Left lung (tissue), 4 donors: ENCODE measurements at regions not wholly inside any gene's neighbourhood (a gene's known extent, or its start where the extent isn't known, plus 50 kb on each side); places are given as distances from the start of the nearest gene placed in this dataset.

ENCODE experiments used
- ATAC-seq: fragments of 200-7000 bp; cut with Tn5 transposase; one replicate; pipeline ENCODE4 v1.9.1; 2020; ENCODE audit warnings: moderate library complexity
- DNase-seq, 4 donors: peaks; one replicate each; pipeline ENCODE4 v3.0.0-alpha.2; 2013 to 2020
- H3K27ac ChIP-seq, 2 donors: fragments of 200-600 bp; sonication (generic) in 1 of 2; one replicate each; pipeline versions ENCODE4 v1.5.0 to v1.8.0; 2020 to 2021
- H3K27me3 ChIP-seq, 2 donors: fragments of 200-600 bp; sonication (generic) in 1 of 2; one replicate each; pipeline versions ENCODE4 v1.5.0 to v1.8.0; 2020 to 2021
- H3K36me3 ChIP-seq, 2 donors: fragments of 200-600 bp; sonication (generic) in 1 of 2; one replicate each; pipeline versions ENCODE4 v1.5.0 to v1.8.0; 2020 to 2021
- H3K4me1 ChIP-seq, 2 donors: fragments of 200-600 bp; one replicate each; pipeline ENCODE4 v1.8.0; 2021
- H3K4me3 ChIP-seq, 2 donors: fragments of 200-600 bp; sonication (generic) in 1 of 2; one replicate each; pipeline versions ENCODE4 v1.5.0 to v1.8.0; 2020 to 2021; ENCODE audit warnings: mild to moderate bottlenecking in 1 of 2
- H3K9me3 ChIP-seq, 2 donors: fragments of 200-600 bp; sonication (generic) in 1 of 2; one replicate each; pipeline versions ENCODE4 v1.5.0 to v1.8.0; 2020 to 2021
- CTCF ChIP-seq, 2 donors: fragments of 200-600 bp; sonication (generic) in 1 of 2; IDR thresholded peaks; one replicate each; pipeline versions ENCODE4 v1.5.0 to v1.8.0; 2021; ENCODE audit warnings: antibody characterized with exemption in 2 of 2
- intact Hi-C, 2 donors: fragments of 100-400 bp; cut with DNase I; formaldehyde crosslinking; loops; one replicate each; pipeline versions ENCODE4 v1.11.2 to v1.14.2; 2022
- donor health status: DM: no; HTN: yes; CAD: no.
- donor health status: DM: no; HTN: no; CAD: no.

- DNase-seq (peak in 1 of 4 donors; percentile 31), ATAC-seq (no peak)
- H3K27me3 ChIP-seq = peaks cover 0 to 15% of the 10 kb centered on the region in 2 donors
- no peaks in the 10 kb centered on the region for H3K9me3 ChIP-seq
- no peaks in the 10 kb centered on the region for H3K36me3 ChIP-seq
- H3K4me1 ChIP-seq = no peaks in the 10 kb centered on the region
- no peak overlapping the region for H3K27ac ChIP-seq
- H3K4me3 ChIP-seq = no peak overlapping the region
- intact Hi-C loops = no loop called here
- no peak for TF ChIP-seq CTCF (IDR thresholded peaks at IDR 0.05)
Measured at GRCh38 chr11:70522309-70522592, 123.9 kb downstream of the CTTN start.

- TF ChIP-seq CTCF (IDR thresholded peaks at IDR 0.05) = no peak
- no peak overlapping the region for H3K27ac ChIP-seq
- no peaks in the 10 kb centered on the region for H3K4me1 ChIP-seq
- ATAC-seq = peak; percentile 73
- H3K9me3 ChIP-seq = no peaks in the 10 kb centered on the region
- no peaks in the 10 kb centered on the region for H3K36me3 ChIP-seq
- intact Hi-C loops = no loop called here
- peaks cover 0 to 15% of the 10 kb centered on the region in 2 donors for H3K27me3 ChIP-seq
- peak in 2 of 4 donors; percentile 41 to 66 for DNase-seq
- H3K4me3 ChIP-seq = no peak overlapping the region
Measured at GRCh38 chr11:70522593-70523311, 124.4 kb downstream of the CTTN start.

GRCh38 chr11:70523384-70524095, 125.2 kb downstream of the CTTN start:
- H3K36me3 ChIP-seq = no peaks in the 10 kb centered on the region
- no peak overlapping the region for H3K4me3 ChIP-seq
- no peak for TF ChIP-seq CTCF (IDR thresholded peaks at IDR 0.05)
- DNase-seq = peak in 1 of 4 donors; percentile 60
- H3K4me1 ChIP-seq = no peaks in the 10 kb centered on the region
- peaks cover 0 to 15% of the 10 kb centered on the region in 2 donors for H3K27me3 ChIP-seq
- ATAC-seq = no peak
- H3K9me3 ChIP-seq = no peaks in the 10 kb centered on the region
- no peak overlapping the region for H3K27ac ChIP-seq
- intact Hi-C loops = no loop called here

- no peak overlapping the region for H3K4me3 ChIP-seq
- no peaks in the 10 kb centered on the region for H3K4me1 ChIP-seq
- H3K27ac ChIP-seq = no peak overlapping the region
- no peak for ATAC-seq
- H3K27me3 ChIP-seq = peaks cover 0 to 15% of the 10 kb centered on the region in 2 donors
- peak in 1 of 4 donors; percentile 39 for DNase-seq
- H3K36me3 ChIP-seq = no peaks in the 10 kb centered on the region
- TF ChIP-seq CTCF (IDR thresholded peaks at IDR 0.05) = no peak
- no peaks in the 10 kb centered on the region for H3K9me3 ChIP-seq
- intact Hi-C loops = no loop called here
Measured at GRCh38 chr11:70524096-70524922, 126.0 kb downstream of the CTTN start.

- H3K4me3 ChIP-seq = no peak overlapping the region
- TF ChIP-seq CTCF (IDR thresholded peaks at IDR 0.05) = no peak
- ATAC-seq = peak; percentile 7
- peak in 1 of 4 donors; percentile 43 for DNase-seq
- H3K4me1 ChIP-seq = no peaks in the 10 kb centered on the region
- no peaks in the 10 kb centered on the region for H3K9me3 ChIP-seq
- peaks cover 0 to 15% of the 10 kb centered on the region in 2 donors for H3K27me3 ChIP-seq
- intact Hi-C loops = no loop called here
- no peak overlapping the region for H3K27ac ChIP-seq
- no peaks in the 10 kb centered on the region for H3K36me3 ChIP-seq
Measured at GRCh38 chr11:70525006-70525405, 126.7 kb downstream of the CTTN start.
